IMR-90 (cell line): ENCODE measurements at regions not wholly inside any gene's neighbourhood (a gene's known extent, or its start where the extent isn't known, plus 50 kb on each side); places are given as distances from the start of the nearest gene placed in this dataset.

Experiments used
- ATAC-seq: fragments of 200-7000 bp; cut with Tn5 transposase; 2 replicates; pipeline ENCODE4 v1.9.1; 2020; ENCODE audit warnings: low read depth, mild to moderate bottlenecking, moderate library complexity
- BruUV-seq: library from RNA; stranded (reverse); fragments of 400-500 nt; replicated peaks from 2 replicates; lab custom pipeline; 2021; lab: Mats Ljungman, UMichigan
- CTCF ChIA-PET: fragments of 300-600 bp; formaldehyde crosslinking; extraction: SDS; loops from one replicate; lab custom pipeline; 2021; ENCODE audit warnings: antibody characterized with exemption; lab: Yijun Ruan, JAX
- POLR2A ChIA-PET: fragments of 300-600 bp; sonication (Branson Sonifier 250); formaldehyde crosslinking; loops from one replicate; lab custom pipeline; 2022; ENCODE audit warnings: antibody characterized with exemption; ENCODE audit not compliant: unreplicated experiment; lab: Charles Lee
- DNase-seq: peaks from one replicate; pipeline ENCODE4 v3.0.0; 2013
- H2AFZ ChIP-seq: replicated peaks from 2 replicates; pipeline ENCODE3; 2013; ENCODE audit warnings: low read length, mild to moderate bottlenecking; ENCODE audit not compliant: poor library complexity
- H2AK5ac ChIP-seq: 2 replicates; pipeline ENCODE4 v1.6.1; 2013; ENCODE audit warnings: low read depth, low read length, inconsistent platforms
- H2AK9ac ChIP-seq: replicated peaks from 2 replicates; pipeline ENCODE3; 2013; ENCODE audit warnings: mild to moderate bottlenecking, low read depth, low read length, moderate library complexity; ENCODE audit not compliant: poor library complexity
- H2BK120ac ChIP-seq: 2 replicates; pipeline ENCODE4 v1.6.1; 2013; ENCODE audit warnings: low read depth, low read length, inconsistent platforms
- H2BK15ac ChIP-seq: 3 replicates; pipeline ENCODE4 v1.6.1; 2013; ENCODE audit warnings: low read depth, low read length, inconsistent platforms
- H2BK20ac ChIP-seq: 2 replicates; pipeline ENCODE4 v1.6.1; 2013; ENCODE audit warnings: low read depth, mild to moderate bottlenecking, inconsistent platforms, low read length, moderate library complexity
- H2BK5ac ChIP-seq: 2 replicates; pipeline ENCODE4 v1.6.1; 2013; ENCODE audit warnings: mild to moderate bottlenecking, low read depth, low read length, inconsistent platforms; ENCODE audit not compliant: poor library complexity, severe bottlenecking
- H3K14ac ChIP-seq: replicated peaks from 2 replicates; pipeline ENCODE4 v1.6.1; 2013; ENCODE audit warnings: low read depth, low read length, inconsistent platforms
- H3K18ac ChIP-seq: 2 replicates; pipeline ENCODE4 v1.6.1; 2013; ENCODE audit warnings: low read depth, low read length, control low read depth
- H3K23ac ChIP-seq: 2 replicates; pipeline ENCODE4 v1.6.1; 2013; ENCODE audit warnings: low read depth, low read length, inconsistent platforms
- H3K27ac ChIP-seq: 2 replicates; pipeline ENCODE4 v1.5.1; 2013; ENCODE audit warnings: mild to moderate bottlenecking, control low read depth, low read length; ENCODE audit not compliant: insufficient read depth
- H3K27me3 ChIP-seq: 2 replicates; pipeline ENCODE4 v1.6.1; 2013; ENCODE audit warnings: low read length; ENCODE audit not compliant: control insufficient read depth, insufficient read depth
- H3K36me3 ChIP-seq: 2 replicates; pipeline ENCODE4 v1.6.1; 2013; ENCODE audit warnings: low read length, mixed read lengths; ENCODE audit not compliant: control insufficient read depth, insufficient read depth
- H3K4ac ChIP-seq: 2 replicates; pipeline ENCODE4 v1.6.1; 2013; ENCODE audit warnings: low read depth, low read length, inconsistent platforms
- H3K4me1 ChIP-seq: 2 replicates; pipeline ENCODE4 v1.6.1; 2013; ENCODE audit warnings: low read length, mixed read lengths; ENCODE audit not compliant: control insufficient read depth, insufficient read depth
- H3K4me2 ChIP-seq: 2 replicates; pipeline ENCODE4 v1.6.1; 2013; ENCODE audit warnings: low read depth, mild to moderate bottlenecking, control low read depth, low read length, moderate library complexity
- H3K4me3 ChIP-seq: 2 replicates; pipeline ENCODE4 v1.5.1; 2013; ENCODE audit warnings: low read depth, mild to moderate bottlenecking, control low read depth, low read length, moderate library complexity; ENCODE audit not compliant: insufficient read depth
- H3K56ac ChIP-seq: 2 replicates; pipeline ENCODE4 v1.6.1; 2013; ENCODE audit warnings: low read length, inconsistent platforms; ENCODE audit not compliant: insufficient read depth; ENCODE audit errors: extremely low read depth
- H3K79me1 ChIP-seq, 2 experiments: 2 replicates each; pipeline ENCODE4 v1.6.1; 2013; ENCODE audit warnings: low read length in 2 of 2, inconsistent platforms in 1 of 2, low read depth in 1 of 2
- H3K9ac ChIP-seq: 2 replicates; pipeline ENCODE4 v1.6.1; 2013; ENCODE audit warnings: low read depth, low read length, control low read depth
- H3K9me1 ChIP-seq: 2 replicates; pipeline ENCODE4 v1.6.1; 2013; ENCODE audit warnings: low read length, inconsistent platforms; ENCODE audit not compliant: insufficient read depth
- H3K9me3 ChIP-seq: 2 replicates; pipeline ENCODE4 v1.6.1; 2013; ENCODE audit warnings: low read length; ENCODE audit not compliant: control insufficient read depth, insufficient read depth
- H4K20me1 ChIP-seq: 2 replicates; pipeline ENCODE4 v1.6.1; 2013; ENCODE audit warnings: low read length, inconsistent platforms; ENCODE audit not compliant: insufficient read depth
- H4K5ac ChIP-seq: 2 replicates; pipeline ENCODE4 v1.6.1; 2013; ENCODE audit warnings: mild to moderate bottlenecking, low read depth, low read length, control low read depth
- H4K8ac ChIP-seq, 2 experiments: 2 replicates each; pipeline ENCODE4 v1.6.1; 2013; ENCODE audit warnings: low read depth in 2 of 2, low read length in 2 of 2, control low read depth in 1 of 2, inconsistent platforms in 1 of 2
- H4K91ac ChIP-seq: 2 replicates; pipeline ENCODE4 v1.6.1; 2013; ENCODE audit warnings: low read depth, low read length, inconsistent platforms; ENCODE audit not compliant: insufficient read depth
- BHLHE40 ChIP-seq: fragments of 150-350 bp; IDR thresholded peaks from 2 replicates; pipeline ENCODE4 v1.6.1; 2016; ENCODE audit warnings: mild to moderate bottlenecking, low read depth, low read length
- CEBPB ChIP-seq: IDR thresholded peaks from 2 replicates; pipeline ENCODE4 v1.6.1; 2012; ENCODE audit warnings: low read depth, low read length, improper control_type of control experiment
- CHD1 ChIP-seq: IDR thresholded peaks from 2 replicates; pipeline ENCODE4 v1.6.1; 2012; ENCODE audit warnings: low read depth, low read length, improper control_type of control experiment
- FOS ChIP-seq: fragments of 150-350 bp; IDR thresholded peaks from 2 replicates; pipeline ENCODE4 v1.6.1; 2016; ENCODE audit warnings: low read depth, low read length
- MAFK ChIP-seq: IDR thresholded peaks from 2 replicates; pipeline ENCODE4 v1.6.1; 2012; ENCODE audit warnings: low read depth, low read length, improper control_type of control experiment
- MXI1 ChIP-seq: IDR thresholded peaks from 2 replicates; pipeline ENCODE4 v1.6.1; 2012; ENCODE audit warnings: low read depth, mild to moderate bottlenecking, low read length, moderate library complexity, borderline replicate concordance
- POLR2A ChIP-seq: IDR thresholded peaks from 2 replicates; pipeline ENCODE4 v1.6.1; 2012; ENCODE audit warnings: mild to moderate bottlenecking, low read depth, low read length
- RCOR1 ChIP-seq: IDR thresholded peaks from 2 replicates; pipeline ENCODE4 v1.6.1; 2012; ENCODE audit warnings: mild to moderate bottlenecking, low read length, improper control_type of control experiment; ENCODE audit not compliant: insufficient replicate concordance
- RFX5 ChIP-seq: IDR thresholded peaks from 2 replicates; pipeline ENCODE4 v1.8.0; 2012; ENCODE audit warnings: low read depth, mild to moderate bottlenecking, low read length, moderate library complexity
- SMC3 ChIP-seq: fragments of 150-350 bp; IDR thresholded peaks from 2 replicates; pipeline ENCODE4 v1.6.1; 2016; ENCODE audit warnings: low read depth, mild to moderate bottlenecking, antibody characterized with exemption, low read length, moderate library complexity
- USF2 ChIP-seq: fragments of 150-350 bp; IDR thresholded peaks from 2 replicates; pipeline ENCODE4 v1.6.1; 2017; ENCODE audit warnings: mild to moderate bottlenecking, antibody characterized with exemption, low read length, low read depth
- whole genome bisulfite sequencing, 2 experiments: methylation state at CpG; one replicate each; pipeline versions ENCODE4 v1.1.5 to v1.1.7; 2013; ENCODE audit warnings: missing lambda C conversion rate in 2 of 2; ENCODE audit not compliant: insufficient read length in 1 of 2; ENCODE audit errors: extremely low coverage in 2 of 2; 5-methylcytosine and 5-hydroxymethylcytosine counted together
- dilution Hi-C: fragments of 300-500 bp; cut with HindIII; formaldehyde crosslinking; loops from one replicate; pipeline ENCODE4 v1.14.3; 2018; ENCODE audit warnings: low sequenced_read_pairs; ENCODE audit not compliant: unreplicated experiment
- in situ Hi-C: fragments of 300-500 bp; cut with MboI; formaldehyde crosslinking; loops from 3 replicates; pipeline ENCODE4 v1.14.3; 2019; ENCODE audit warnings: low sequenced_read_pairs, inconsistent platforms, mixed read lengths
- intact Hi-C: fragments of 100-400 bp; cut with micrococcal nuclease; formaldehyde crosslinking; loops from 2 replicates; pipeline ENCODE4 v1.10.0; 2022
- TF ChIP-seq, protein P1 (sequence below): fragments of 150-350 bp; IDR thresholded peaks from 2 replicates; pipeline ENCODE4 v1.6.1; 2016; ENCODE audit warnings: low read depth, mild to moderate bottlenecking, low read length, moderate library complexity, borderline replicate concordance
- TF ChIP-seq, protein P2 (sequence below): conservative IDR thresholded peaks from 2 replicates; pipeline ENCODE4 v1.5.1; 2012; ENCODE audit warnings: mild to moderate bottlenecking, low read depth, low read length, improper control_type of control experiment

GRCh38 chr13:44011036-44011435 is 131.3 kb downstream of the LACC1 start:
- Histone ChIP-seq H2BK15ac (no peak overlapping the region), H2AK9ac (no peak overlapping the region), H3K23ac (no peak overlapping the region), H4K91ac (no peak overlapping the region), H4K5ac (no peak overlapping the region), H3K4me2 (no peak overlapping the region), H3K79me1 (no peaks in the 10 kb centered on the region), H3K9ac (no peak overlapping the region), H3K4me1 (0 out of 2 replicates have a peak, but pooled peaks cover 2% of the 10 kb centered on the region), H2AK5ac (no peak overlapping the region), H3K4ac (no peak overlapping the region), H4K20me1 (no peaks in the 10 kb centered on the region), H3K36me3 (no peaks in the 10 kb centered on the region), H3K18ac (no peak overlapping the region), H2BK120ac (no peak overlapping the region), H2BK20ac (no peak overlapping the region), H3K14ac (no peak overlapping the region), H3K56ac (no peak overlapping the region), H3K4me3 (no peak overlapping the region), H3K27ac (no peak overlapping the region), H3K9me3 (peaks cover 2% of the 10 kb centered on the region; the same call in 1 of the 2 replicates), H2AFZ (no peak overlapping the region), H4K8ac (no peak overlapping the region), H3K9me1 (peaks cover 4% of the 10 kb centered on the region; the same call in 1 of the 2 replicates), H2BK5ac (no peak overlapping the region), H3K27me3 (no peaks in the 10 kb centered on the region)
- BruUV-seq: no TSS peak
- ChIA-PET POLR2A (no interaction called here), CTCF (no interaction called here)
- ATAC-seq (no peak), DNase-seq (no peak)
- in situ Hi-C loops: no loop called here
- TF ChIP-seq RCOR1 (no peak), MXI1 (no peak), MAFK (no peak), POLR2A (no peak), USF2 (no peak), BHLHE40 (no peak), CEBPB (no peak), CHD1 (no peak), SMC3 (no peak), FOS (no peak), RFX5 (no peak)
- TF ChIP-seq, protein P1, sequence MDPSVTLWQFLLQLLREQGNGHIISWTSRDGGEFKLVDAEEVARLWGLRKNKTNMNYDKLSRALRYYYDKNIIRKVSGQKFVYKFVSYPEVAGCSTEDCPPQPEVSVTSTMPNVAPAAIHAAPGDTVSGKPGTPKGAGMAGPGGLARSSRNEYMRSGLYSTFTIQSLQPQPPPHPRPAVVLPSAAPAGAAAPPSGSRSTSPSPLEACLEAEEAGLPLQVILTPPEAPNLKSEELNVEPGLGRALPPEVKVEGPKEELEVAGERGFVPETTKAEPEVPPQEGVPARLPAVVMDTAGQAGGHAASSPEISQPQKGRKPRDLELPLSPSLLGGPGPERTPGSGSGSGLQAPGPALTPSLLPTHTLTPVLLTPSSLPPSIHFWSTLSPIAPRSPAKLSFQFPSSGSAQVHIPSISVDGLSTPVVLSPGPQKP: no peak
- TF ChIP-seq, protein P2, sequence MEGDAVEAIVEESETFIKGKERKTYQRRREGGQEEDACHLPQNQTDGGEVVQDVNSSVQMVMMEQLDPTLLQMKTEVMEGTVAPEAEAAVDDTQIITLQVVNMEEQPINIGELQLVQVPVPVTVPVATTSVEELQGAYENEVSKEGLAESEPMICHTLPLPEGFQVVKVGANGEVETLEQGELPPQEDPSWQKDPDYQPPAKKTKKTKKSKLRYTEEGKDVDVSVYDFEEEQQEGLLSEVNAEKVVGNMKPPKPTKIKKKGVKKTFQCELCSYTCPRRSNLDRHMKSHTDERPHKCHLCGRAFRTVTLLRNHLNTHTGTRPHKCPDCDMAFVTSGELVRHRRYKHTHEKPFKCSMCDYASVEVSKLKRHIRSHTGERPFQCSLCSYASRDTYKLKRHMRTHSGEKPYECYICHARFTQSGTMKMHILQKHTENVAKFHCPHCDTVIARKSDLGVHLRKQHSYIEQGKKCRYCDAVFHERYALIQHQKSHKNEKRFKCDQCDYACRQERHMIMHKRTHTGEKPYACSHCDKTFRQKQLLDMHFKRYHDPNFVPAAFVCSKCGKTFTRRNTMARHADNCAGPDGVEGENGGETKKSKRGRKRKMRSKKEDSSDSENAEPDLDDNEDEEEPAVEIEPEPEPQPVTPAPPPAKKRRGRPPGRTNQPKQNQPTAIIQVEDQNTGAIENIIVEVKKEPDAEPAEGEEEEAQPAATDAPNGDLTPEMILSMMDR: no peak
- WGBS, 2 experiments: no CpG with 5 or more reads among the region's 2 CpGs
- intact Hi-C loops: no loop called here
- dilution Hi-C loops: no loop called here
